ENCODE measurements at regions not wholly inside any gene's neighbourhood (a gene's known extent, or its start where the extent isn't known, plus 50 kb on each side); places are given as distances from the start of the nearest gene placed in this dataset.

DNA sequence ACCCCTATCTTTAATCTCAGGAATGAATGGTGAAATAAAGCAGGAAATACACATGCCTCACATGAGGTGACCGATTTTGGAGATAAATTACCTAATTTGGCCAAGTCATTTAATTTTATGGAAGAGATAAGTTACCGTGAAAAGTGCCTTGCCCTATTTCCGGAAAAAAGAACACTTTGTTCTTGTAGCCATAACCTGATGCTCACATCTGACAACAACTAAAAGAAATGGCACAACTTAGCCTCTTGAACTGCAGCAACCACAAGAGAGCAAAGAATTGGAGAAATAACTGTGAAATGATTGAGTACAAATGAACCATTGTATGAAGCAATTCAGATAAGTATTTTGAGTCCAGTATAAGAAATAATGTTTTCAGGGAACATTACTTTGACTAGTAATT is 628.1 kb upstream of the TYRP1 start:
- H3K9me3 ChIP-seq (replicated peaks; ENCODE audit: control insufficient read depth, insufficient read depth, low read length), result peaks cover 2% of the 10 kb centered on the region
- H4K20me1 ChIP-seq (replicated peaks; ENCODE audit: control insufficient read depth, extremely low read depth, insufficient read depth, low read length), result no peaks in the 10 kb centered on the region
- DNase-seq (ENCODE audit: low read depth, low spot score) (no peak), FAIRE-seq (no peak)
- no peaks in the 10 kb centered on the region for H3K79me2 ChIP-seq (ENCODE audit: control insufficient read depth, insufficient read depth, low read length)
- intact Hi-C loops (cut with micrococcal nuclease) (no loop called here), dilution Hi-C loops (cut with MboI; ENCODE audit: extremely low pct_ligation_motif_present, low sequenced_read_pairs) (no loop called here)
- BruUV-seq (replicated peaks), result no TSS peak
- no peak overlapping the region for H3K27ac ChIP-seq (ENCODE audit: insufficient read depth, low read depth, low read length)
- ChIA-PET CTCF (no interaction called here), POLR2A (no interaction called here)
- no peaks in the 10 kb centered on the region for H3K27me3 ChIP-seq (ENCODE audit: control insufficient read depth in 2 of 2, insufficient read depth in 2 of 2, low read length in 2 of 2)
- H3K36me3 ChIP-seq (ENCODE audit: control insufficient read depth in 2 of 2, extremely low read depth in 1 of 2, insufficient read depth in 2 of 2, low read length in 2 of 2), result no peaks in the 10 kb centered on the region
- TF ChIP-seq EZH2 (IDR thresholded peaks at IDR 0.05; ENCODE audit: borderline replicate concordance, low read depth, low read length, severe bottlenecking) (no peak), FOS (IDR thresholded peaks at IDR 0.05; ENCODE audit: borderline replicate concordance, insufficient read depth, low read length) (no peak), JUN (IDR thresholded peaks at IDR 0.05; ENCODE audit: borderline replicate concordance, insufficient read depth, insufficient read length, low read depth) (no peak), POLR2A (IDR thresholded peaks at IDR 0.05; ENCODE audit: low read depth, low read length) (no peak), GATA2 (IDR thresholded peaks at IDR 0.05; ENCODE audit: insufficient read depth, insufficient read length, low read depth, low read length) (no peak), MYC (IDR thresholded peaks at IDR 0.05; ENCODE audit: low read depth, low read length) (no peak), POLR2AphosphoS5 (IDR thresholded peaks at IDR 0.05; ENCODE audit: insufficient read depth, low read depth, low read length) (no peak)
- TF ChIP-seq, protein P1, sequence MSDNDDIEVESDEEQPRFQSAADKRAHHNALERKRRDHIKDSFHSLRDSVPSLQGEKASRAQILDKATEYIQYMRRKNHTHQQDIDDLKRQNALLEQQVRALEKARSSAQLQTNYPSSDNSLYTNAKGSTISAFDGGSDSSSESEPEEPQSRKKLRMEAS (IDR thresholded peaks at IDR 0.05; ENCODE audit: insufficient read depth, insufficient read length), result no peak
- TF ChIP-seq, protein P2, sequence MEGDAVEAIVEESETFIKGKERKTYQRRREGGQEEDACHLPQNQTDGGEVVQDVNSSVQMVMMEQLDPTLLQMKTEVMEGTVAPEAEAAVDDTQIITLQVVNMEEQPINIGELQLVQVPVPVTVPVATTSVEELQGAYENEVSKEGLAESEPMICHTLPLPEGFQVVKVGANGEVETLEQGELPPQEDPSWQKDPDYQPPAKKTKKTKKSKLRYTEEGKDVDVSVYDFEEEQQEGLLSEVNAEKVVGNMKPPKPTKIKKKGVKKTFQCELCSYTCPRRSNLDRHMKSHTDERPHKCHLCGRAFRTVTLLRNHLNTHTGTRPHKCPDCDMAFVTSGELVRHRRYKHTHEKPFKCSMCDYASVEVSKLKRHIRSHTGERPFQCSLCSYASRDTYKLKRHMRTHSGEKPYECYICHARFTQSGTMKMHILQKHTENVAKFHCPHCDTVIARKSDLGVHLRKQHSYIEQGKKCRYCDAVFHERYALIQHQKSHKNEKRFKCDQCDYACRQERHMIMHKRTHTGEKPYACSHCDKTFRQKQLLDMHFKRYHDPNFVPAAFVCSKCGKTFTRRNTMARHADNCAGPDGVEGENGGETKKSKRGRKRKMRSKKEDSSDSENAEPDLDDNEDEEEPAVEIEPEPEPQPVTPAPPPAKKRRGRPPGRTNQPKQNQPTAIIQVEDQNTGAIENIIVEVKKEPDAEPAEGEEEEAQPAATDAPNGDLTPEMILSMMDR (IDR thresholded peaks at IDR 0.05; ENCODE audit: extremely low read depth in 1 of 2, insufficient read depth in 1 of 2, low read depth in 1 of 2, low read length in 2 of 2), result no peak
- H3K4me2 ChIP-seq (ENCODE audit: insufficient read depth, low read length), result no peak overlapping the region
- H3K9me1 ChIP-seq (replicated peaks; ENCODE audit: control insufficient read depth, extremely low read depth, insufficient read depth, low read length), result no peaks in the 10 kb centered on the region
- no peak overlapping the region for H3K9ac ChIP-seq (replicated peaks; ENCODE audit: extremely low read depth, insufficient read depth, low read length)
- H2AFZ ChIP-seq (ENCODE audit: low read depth, low read length), result no peak overlapping the region
- H3K4me3 ChIP-seq (replicated peaks in 1 of 3; ENCODE audit: insufficient read depth in 1 of 3, low read depth in 1 of 3, low read length in 3 of 3), result no peak overlapping the region
- no peaks in the 10 kb centered on the region for H3K4me1 ChIP-seq (ENCODE audit: control insufficient read depth, extremely low read depth, insufficient read depth, low read length)
